ENCODE measurements at regions not wholly inside any gene's neighbourhood (a gene's known extent, or its start where the extent isn't known, plus 50 kb on each side); places are given as distances from the start of the nearest gene placed in this dataset.

DNA sequence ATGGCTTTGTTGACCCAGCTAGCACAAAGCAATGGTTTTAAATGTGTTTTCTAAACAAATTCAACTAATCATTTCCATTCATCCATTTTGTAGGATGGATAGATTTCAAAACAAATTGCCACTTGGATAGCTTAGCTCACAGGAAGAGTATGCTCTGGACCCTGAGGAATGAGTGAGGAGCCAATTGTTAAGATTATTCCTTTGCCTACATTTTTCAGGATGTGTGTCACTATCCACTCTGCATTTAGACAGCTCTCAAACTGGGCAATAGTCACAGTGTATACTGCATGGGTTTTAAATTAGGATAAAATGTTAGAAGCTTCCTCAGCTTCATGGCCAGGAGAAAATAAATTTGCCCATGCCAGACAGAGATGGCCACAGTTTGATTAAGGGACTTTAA is 605.6 kb upstream of the TEX47 start:
- Histone ChIP-seq H3K27ac (ENCODE audit: poor library complexity, severe bottlenecking) (no peak overlapping the region), H3K4me3 (ENCODE audit: severe bottlenecking) (no peak overlapping the region)
- no peak for DNase-seq (ENCODE audit: low spot score)

DNA sequence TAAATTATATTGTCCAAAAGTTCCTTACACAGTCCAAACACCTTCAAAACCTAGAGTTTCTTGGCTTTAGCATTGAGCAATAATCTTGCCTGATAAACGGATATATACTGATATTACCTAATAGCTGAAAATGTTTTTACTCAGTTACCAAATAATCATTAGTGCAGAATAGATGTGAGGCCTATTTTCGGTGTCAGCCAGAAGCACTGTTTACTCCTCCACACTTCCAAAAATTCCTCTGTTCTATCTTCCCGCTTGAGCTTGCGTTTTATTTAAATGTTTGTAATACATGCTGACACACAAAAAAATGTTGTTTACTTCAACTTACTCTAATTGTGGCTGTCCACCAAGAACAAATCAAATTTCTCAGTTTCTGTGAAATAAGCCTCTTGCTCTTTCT is 606.2 kb upstream of the TEX47 start:
- H3K4me3 ChIP-seq (ENCODE audit: severe bottlenecking) = no peak overlapping the region
- no peak overlapping the region for H3K27ac ChIP-seq (ENCODE audit: poor library complexity, severe bottlenecking)
- no peak for DNase-seq (ENCODE audit: low spot score)
- H3K27me3 ChIP-seq (ENCODE audit: insufficient read depth, poor library complexity, severe bottlenecking) = no peaks in the 10 kb centered on the region
- H3K4me1 ChIP-seq (ENCODE audit: insufficient read depth, poor library complexity, severe bottlenecking) = no peaks in the 10 kb centered on the region
- TF ChIP-seq, protein P1, sequence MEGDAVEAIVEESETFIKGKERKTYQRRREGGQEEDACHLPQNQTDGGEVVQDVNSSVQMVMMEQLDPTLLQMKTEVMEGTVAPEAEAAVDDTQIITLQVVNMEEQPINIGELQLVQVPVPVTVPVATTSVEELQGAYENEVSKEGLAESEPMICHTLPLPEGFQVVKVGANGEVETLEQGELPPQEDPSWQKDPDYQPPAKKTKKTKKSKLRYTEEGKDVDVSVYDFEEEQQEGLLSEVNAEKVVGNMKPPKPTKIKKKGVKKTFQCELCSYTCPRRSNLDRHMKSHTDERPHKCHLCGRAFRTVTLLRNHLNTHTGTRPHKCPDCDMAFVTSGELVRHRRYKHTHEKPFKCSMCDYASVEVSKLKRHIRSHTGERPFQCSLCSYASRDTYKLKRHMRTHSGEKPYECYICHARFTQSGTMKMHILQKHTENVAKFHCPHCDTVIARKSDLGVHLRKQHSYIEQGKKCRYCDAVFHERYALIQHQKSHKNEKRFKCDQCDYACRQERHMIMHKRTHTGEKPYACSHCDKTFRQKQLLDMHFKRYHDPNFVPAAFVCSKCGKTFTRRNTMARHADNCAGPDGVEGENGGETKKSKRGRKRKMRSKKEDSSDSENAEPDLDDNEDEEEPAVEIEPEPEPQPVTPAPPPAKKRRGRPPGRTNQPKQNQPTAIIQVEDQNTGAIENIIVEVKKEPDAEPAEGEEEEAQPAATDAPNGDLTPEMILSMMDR (IDR thresholded peaks at IDR 0.05; ENCODE audit: poor library complexity, severe bottlenecking) = no peak
- no peaks in the 10 kb centered on the region for H3K36me3 ChIP-seq (ENCODE audit: low read depth)
- no peaks in the 10 kb centered on the region for H3K9me3 ChIP-seq (ENCODE audit: severe bottlenecking)
- ATAC-seq (ENCODE audit: low read depth) = no peak

More for the DNA sequence above, 605.6 kb upstream of the TEX47 start:
- Histone ChIP-seq H3K27me3 (ENCODE audit: insufficient read depth, poor library complexity, severe bottlenecking) (no peaks in the 10 kb centered on the region), H3K4me1 (ENCODE audit: insufficient read depth, poor library complexity, severe bottlenecking) (no peaks in the 10 kb centered on the region), H3K9me3 (ENCODE audit: severe bottlenecking) (no peaks in the 10 kb centered on the region), H3K36me3 (ENCODE audit: low read depth) (no peaks in the 10 kb centered on the region)
- TF ChIP-seq, protein P1 (IDR thresholded peaks at IDR 0.05; ENCODE audit: poor library complexity, severe bottlenecking) = no peak
- no peak for ATAC-seq (ENCODE audit: low read depth)

DNA sequence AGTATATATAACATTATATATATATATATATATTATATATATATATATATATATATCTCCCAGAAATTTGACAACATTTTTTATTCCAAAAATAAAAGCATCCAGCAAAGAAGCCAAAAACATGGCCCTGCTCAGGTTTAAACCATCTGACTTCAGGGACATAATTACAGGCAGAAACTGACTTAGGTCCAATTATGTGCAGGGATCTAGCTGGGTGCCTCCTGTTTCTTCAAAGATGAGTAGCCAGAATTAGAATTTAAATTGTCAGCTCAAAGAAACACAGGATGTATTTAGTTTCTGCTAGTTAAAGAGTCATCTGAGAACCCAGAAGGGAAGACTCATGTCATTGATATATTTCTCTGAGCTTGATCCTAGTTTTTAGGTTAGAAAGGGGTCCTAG is 656.4 kb upstream of the TEX47 start:
- H3K36me3 ChIP-seq (ENCODE audit: low read depth) = no peaks in the 10 kb centered on the region
- H3K9me3 ChIP-seq (ENCODE audit: severe bottlenecking) = no peaks in the 10 kb centered on the region
- TF ChIP-seq, protein P1 (IDR thresholded peaks at IDR 0.05; ENCODE audit: poor library complexity, severe bottlenecking) = no peak
- H3K27ac ChIP-seq (ENCODE audit: poor library complexity, severe bottlenecking) = no peak overlapping the region
- no peaks in the 10 kb centered on the region for H3K4me1 ChIP-seq (ENCODE audit: insufficient read depth, poor library complexity, severe bottlenecking)
- no peak overlapping the region for H3K4me3 ChIP-seq (ENCODE audit: severe bottlenecking)
- no peak for DNase-seq (ENCODE audit: low spot score)
- no peaks in the 10 kb centered on the region for H3K27me3 ChIP-seq (ENCODE audit: insufficient read depth, poor library complexity, severe bottlenecking)
- ATAC-seq (ENCODE audit: low read depth) = no peak

DNA sequence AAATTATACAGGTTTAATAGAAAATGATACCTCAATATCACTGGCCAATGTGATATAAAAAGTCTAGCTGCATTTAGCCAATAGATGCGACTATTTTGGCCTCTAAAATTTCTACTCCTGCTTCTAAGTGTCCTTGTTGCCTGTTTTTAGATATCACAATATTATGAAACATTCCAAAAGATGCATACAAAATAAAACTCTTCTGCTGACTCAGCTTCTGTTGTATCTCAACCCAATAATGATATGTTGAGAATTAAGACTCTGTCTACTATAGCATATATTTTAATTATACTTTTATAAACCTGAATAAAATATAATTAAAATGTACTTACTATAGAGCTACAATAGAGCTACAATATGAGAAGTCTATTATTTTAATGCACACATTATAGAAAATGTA is 661.0 kb upstream of the TEX47 start:
- TF ChIP-seq, protein P1 (IDR thresholded peaks at IDR 0.05; ENCODE audit: poor library complexity, severe bottlenecking) = no peak
- H3K27ac ChIP-seq (ENCODE audit: poor library complexity, severe bottlenecking) = no peak overlapping the region
- ATAC-seq (ENCODE audit: low read depth) (no peak), DNase-seq (ENCODE audit: low spot score) (no peak)
- H3K9me3 ChIP-seq (ENCODE audit: severe bottlenecking) = no peaks in the 10 kb centered on the region
- H3K4me1 ChIP-seq (ENCODE audit: insufficient read depth, poor library complexity, severe bottlenecking) = no peaks in the 10 kb centered on the region
- H3K27me3 ChIP-seq (ENCODE audit: insufficient read depth, poor library complexity, severe bottlenecking) = no peaks in the 10 kb centered on the region
- H3K4me3 ChIP-seq (ENCODE audit: severe bottlenecking) = no peak overlapping the region
- H3K36me3 ChIP-seq (ENCODE audit: low read depth) = no peaks in the 10 kb centered on the region

DNA sequence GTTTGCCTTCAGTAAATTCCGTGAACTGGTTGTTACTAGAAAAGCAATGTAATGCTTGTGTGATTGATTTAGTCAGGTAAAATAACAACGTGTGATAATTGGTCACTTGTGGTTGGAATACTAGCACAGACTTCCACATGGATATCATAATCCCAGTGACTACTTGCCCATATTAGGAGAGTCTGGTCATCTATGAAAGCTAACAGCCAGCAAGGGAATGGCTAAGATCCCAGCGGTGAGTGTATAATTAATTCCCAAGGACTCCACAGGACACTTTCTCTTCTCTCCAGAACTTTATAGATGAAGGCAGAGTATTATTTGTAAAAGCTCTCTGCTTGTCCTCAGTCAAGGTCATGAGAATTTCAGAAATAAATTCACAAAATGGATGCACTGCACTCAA is 662.6 kb upstream of the TEX47 start:
- H3K27me3 ChIP-seq (ENCODE audit: insufficient read depth, poor library complexity, severe bottlenecking) = no peaks in the 10 kb centered on the region

More for the DNA sequence above, 662.6 kb upstream of the TEX47 start:
- no peak overlapping the region for H3K4me3 ChIP-seq (ENCODE audit: severe bottlenecking)
- H3K4me1 ChIP-seq (ENCODE audit: insufficient read depth, poor library complexity, severe bottlenecking) = no peaks in the 10 kb centered on the region
- ATAC-seq (ENCODE audit: low read depth) (no peak), DNase-seq (ENCODE audit: low spot score) (no peak)
- TF ChIP-seq, protein P1 (IDR thresholded peaks at IDR 0.05; ENCODE audit: poor library complexity, severe bottlenecking) = no peak
- H3K27ac ChIP-seq (ENCODE audit: poor library complexity, severe bottlenecking) = no peak overlapping the region
- H3K9me3 ChIP-seq (ENCODE audit: severe bottlenecking) = no peaks in the 10 kb centered on the region
- H3K36me3 ChIP-seq (ENCODE audit: low read depth) = no peaks in the 10 kb centered on the region

All from RWPE2 (cell line).